AG04449 (cell line): ENCODE measurements at regions not wholly inside any gene's neighbourhood (a gene's known extent, or its start where the extent isn't known, plus 50 kb on each side); places are given as distances from the start of the nearest gene placed in this dataset.

Experiments
- CTCF ChIA-PET: fragments of 350-600 bp; formaldehyde crosslinking; extraction: SDS; loops from one replicate; lab custom pipeline; 2021; ENCODE audit warnings: antibody characterized with exemption; lab: Yijun Ruan, JAX
- POLR2A ChIA-PET: fragments of 400-600, 350-600 bp; formaldehyde crosslinking; extraction: SDS; loops from one replicate; lab custom pipeline; 2020; ENCODE audit warnings: antibody characterized with exemption, inconsistent platforms; lab: Yijun Ruan, JAX
- DNase-seq: peaks from one replicate; pipeline ENCODE4 v3.0.0-alpha.2; 2010; ENCODE audit warnings: low read depth, low spot score
- H3K4me3 ChIP-seq: 2 replicates; pipeline ENCODE4 v1.5.1; 2011; ENCODE audit warnings: low read depth, mild to moderate bottlenecking, control low read depth, low read length
- TF ChIP-seq, protein P1 (sequence below): IDR thresholded peaks from one replicate; pipeline ENCODE4 v1.5.1; 2011; ENCODE audit warnings: mild to moderate bottlenecking, moderate library complexity, low read length, control low read depth, inconsistent platforms; ENCODE audit not compliant: insufficient read depth; ENCODE audit errors: missing control alignments

DNA sequence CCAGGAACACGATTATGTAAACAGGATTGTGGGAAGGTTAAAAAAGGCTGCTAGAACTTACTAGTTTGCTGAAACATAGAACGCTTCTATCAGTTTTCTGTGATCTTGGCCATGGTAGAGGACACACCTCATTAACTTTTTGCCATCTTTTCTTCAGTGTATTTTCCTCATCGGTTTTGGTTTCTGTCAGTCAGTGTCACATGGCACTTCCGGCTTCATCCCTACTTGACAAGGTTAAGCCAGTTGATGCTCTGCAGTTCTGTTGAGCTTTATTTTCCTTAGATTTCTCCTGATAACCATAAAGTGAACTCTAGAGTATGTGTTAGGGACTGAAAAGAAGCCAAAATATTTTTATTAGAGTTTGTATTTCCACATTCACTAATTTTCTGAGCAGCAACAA is 147.5 kb downstream of the NDFIP2 start:
- CTCF ChIA-PET, result no interaction called here
- POLR2A ChIA-PET, result no interaction called here

DNA sequence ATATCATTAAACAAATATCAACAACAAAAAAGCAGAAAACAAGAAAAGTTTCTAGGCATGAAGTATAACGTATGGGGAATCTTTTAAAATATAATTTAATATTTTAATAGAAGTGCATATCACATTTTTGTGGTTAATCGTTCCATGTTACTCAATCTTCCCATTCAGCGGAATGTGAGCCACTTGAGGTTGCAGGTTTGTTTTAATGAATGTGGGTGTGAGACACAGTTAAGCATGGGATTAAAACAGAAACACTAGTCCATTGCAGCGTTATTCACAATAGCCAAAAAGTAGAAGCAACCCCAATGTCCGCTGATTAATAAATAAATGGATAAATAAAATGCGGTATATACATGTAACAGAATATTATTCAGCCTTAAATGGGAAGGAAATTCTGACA is 146.0 kb downstream of the NDFIP2 start:
- CTCF ChIA-PET, result no interaction called here
- POLR2A ChIA-PET, result no interaction called here
- TF ChIP-seq, protein P1, sequence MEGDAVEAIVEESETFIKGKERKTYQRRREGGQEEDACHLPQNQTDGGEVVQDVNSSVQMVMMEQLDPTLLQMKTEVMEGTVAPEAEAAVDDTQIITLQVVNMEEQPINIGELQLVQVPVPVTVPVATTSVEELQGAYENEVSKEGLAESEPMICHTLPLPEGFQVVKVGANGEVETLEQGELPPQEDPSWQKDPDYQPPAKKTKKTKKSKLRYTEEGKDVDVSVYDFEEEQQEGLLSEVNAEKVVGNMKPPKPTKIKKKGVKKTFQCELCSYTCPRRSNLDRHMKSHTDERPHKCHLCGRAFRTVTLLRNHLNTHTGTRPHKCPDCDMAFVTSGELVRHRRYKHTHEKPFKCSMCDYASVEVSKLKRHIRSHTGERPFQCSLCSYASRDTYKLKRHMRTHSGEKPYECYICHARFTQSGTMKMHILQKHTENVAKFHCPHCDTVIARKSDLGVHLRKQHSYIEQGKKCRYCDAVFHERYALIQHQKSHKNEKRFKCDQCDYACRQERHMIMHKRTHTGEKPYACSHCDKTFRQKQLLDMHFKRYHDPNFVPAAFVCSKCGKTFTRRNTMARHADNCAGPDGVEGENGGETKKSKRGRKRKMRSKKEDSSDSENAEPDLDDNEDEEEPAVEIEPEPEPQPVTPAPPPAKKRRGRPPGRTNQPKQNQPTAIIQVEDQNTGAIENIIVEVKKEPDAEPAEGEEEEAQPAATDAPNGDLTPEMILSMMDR, result no peak
- DNase-seq, result no peak
- no peak overlapping the region for H3K4me3 ChIP-seq

More for the DNA sequence above, 147.5 kb downstream of the NDFIP2 start:
- H3K4me3 ChIP-seq, result no peak overlapping the region
- TF ChIP-seq, protein P1, result no peak
- DNase-seq, result no peak

DNA sequence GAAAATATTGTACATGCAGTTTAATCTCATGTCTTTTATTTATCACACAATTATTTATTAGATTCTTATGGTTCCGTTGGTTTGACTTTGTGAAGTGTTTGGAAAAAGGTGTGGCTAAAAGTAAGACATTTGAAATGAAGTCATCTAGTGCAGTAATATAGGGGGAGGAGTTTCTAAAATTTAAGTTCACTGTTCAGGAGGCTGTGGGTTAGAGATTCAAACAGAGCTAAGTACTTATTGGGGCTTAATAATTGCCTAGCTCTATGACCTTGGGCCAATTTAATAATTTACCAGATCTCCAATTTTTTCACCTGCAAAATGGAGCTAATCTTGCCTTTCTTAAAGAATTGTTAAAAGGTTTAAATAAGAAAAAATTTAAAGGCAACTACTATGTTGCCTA is 144.6 kb downstream of the NDFIP2 start:
- DNase-seq, result no peak
- CTCF ChIA-PET, result no interaction called here
- POLR2A ChIA-PET, result no interaction called here
- TF ChIP-seq, protein P1, result no peak
- no peak overlapping the region for H3K4me3 ChIP-seq

DNA sequence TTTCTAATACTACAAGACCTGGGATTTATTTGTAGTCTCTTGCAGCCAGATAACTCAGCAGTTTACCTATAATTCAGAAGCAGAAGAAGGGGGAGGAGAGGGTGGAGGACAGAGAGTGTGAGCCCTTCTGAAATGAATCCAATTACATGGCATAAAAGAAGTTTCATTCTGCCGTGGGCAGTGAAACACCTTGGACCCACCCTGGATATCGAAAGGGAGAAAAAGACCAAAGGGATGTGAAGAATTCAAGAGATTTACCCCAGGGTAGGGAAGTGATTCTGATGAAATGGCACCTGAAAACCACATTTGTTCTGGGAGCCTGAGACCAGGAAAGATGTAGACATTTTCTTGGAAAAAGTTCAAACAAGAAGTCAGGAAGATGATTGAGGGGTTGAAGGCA is 140.9 kb downstream of the NDFIP2 start:
- TF ChIP-seq, protein P1, result no peak

DNA sequence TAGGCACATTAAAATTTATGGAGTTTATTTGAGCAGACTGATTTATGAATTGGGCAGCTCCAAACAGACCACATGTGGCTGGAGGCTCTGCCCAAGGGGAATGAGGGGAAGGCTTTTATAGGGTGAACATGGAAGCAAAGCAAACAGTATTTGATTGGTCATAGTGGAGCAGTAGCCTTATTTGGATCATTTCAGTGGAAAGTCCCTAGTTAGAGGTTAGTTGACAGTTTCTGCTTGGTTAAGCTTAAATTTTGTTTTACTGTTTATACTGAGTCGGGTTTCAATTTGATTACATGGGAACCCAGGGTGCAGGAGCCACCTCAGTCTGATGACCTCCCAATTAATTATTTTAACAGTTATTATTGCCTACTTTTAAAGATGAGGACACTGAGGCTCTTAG is 140.5 kb downstream of the NDFIP2 start:
- no peak overlapping the region for H3K4me3 ChIP-seq
- TF ChIP-seq, protein P1, result no peak
- ChIA-PET CTCF (no interaction called here), POLR2A (no interaction called here)
- no peak for DNase-seq

More for the DNA sequence above, 140.9 kb downstream of the NDFIP2 start:
- ChIA-PET CTCF (no interaction called here), POLR2A (no interaction called here)
- H3K4me3 ChIP-seq, result no peak overlapping the region
- no peak for DNase-seq

DNA sequence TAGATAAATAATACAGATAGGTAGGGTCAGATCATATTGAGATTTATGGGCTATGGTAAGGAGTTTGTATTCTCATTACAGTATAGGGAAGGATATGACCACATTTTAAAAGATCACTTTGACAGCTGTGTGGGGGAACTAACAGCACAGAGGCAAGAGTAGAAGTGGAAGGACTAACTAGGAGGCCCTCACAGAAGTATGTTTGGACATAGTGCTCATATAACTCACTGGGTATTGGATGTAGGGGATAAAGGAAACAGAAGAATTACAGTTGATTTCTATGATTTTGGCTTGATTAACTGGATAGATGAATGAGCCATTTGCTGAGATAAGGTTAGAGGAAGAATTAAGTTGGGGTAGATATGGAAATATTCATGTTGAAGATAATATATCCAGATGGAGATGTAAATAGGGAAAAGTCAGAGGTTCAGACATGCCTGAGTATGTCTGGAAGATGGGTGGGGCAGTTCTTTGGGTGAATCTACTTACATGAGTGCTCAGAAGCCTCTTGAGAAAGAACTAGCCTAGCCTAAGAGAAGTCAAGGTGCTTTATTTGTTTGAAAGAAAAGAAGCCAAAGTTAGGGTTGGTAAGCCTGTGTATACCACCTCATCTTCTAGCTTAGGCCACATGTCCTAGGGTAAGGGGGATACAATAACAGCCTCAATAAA is 133.4 kb downstream of the NDFIP2 start:
- ChIA-PET POLR2A (no interaction called here), CTCF (no interaction called here)
- H3K4me3 ChIP-seq, result no peak overlapping the region
- DNase-seq, result no peak
- TF ChIP-seq, protein P1, result no peak
